Omental fat pad (tissue), 3 donors: ENCODE measurements at regions not wholly inside any gene's neighbourhood (a gene's known extent, or its start where the extent isn't known, plus 50 kb on each side); places are given as distances from the start of the nearest gene placed in this dataset.

ENCODE experiments used
- ATAC-seq: fragments of 150-250 bp; one replicate; pipeline ENCODE4 v1.9.1; 2016; ENCODE audit warnings: mild to moderate bottlenecking, moderate library complexity; ENCODE audit not compliant: low FRiP score
- DNase-seq: peaks from one replicate; pipeline ENCODE4 v3.0.0-alpha.2; 2019; ENCODE audit warnings: low spot score
- TF ChIP-seq, protein P1 (sequence below), 3 donors: fragments of 450-650 bp; IDR thresholded peaks; one replicate each; pipeline ENCODE4 v1.5.1; 2016 to 2017; ENCODE audit warnings: antibody characterized with exemption in 3 of 3, mild to moderate bottlenecking in 3 of 3, moderate library complexity in 2 of 3

GRCh38 chr10:124341768-124342135 lies 77.0 kb downstream of the OAT start:
- TF ChIP-seq, protein P1, sequence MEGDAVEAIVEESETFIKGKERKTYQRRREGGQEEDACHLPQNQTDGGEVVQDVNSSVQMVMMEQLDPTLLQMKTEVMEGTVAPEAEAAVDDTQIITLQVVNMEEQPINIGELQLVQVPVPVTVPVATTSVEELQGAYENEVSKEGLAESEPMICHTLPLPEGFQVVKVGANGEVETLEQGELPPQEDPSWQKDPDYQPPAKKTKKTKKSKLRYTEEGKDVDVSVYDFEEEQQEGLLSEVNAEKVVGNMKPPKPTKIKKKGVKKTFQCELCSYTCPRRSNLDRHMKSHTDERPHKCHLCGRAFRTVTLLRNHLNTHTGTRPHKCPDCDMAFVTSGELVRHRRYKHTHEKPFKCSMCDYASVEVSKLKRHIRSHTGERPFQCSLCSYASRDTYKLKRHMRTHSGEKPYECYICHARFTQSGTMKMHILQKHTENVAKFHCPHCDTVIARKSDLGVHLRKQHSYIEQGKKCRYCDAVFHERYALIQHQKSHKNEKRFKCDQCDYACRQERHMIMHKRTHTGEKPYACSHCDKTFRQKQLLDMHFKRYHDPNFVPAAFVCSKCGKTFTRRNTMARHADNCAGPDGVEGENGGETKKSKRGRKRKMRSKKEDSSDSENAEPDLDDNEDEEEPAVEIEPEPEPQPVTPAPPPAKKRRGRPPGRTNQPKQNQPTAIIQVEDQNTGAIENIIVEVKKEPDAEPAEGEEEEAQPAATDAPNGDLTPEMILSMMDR (IDR thresholded peaks at IDR 0.05): no peak
- DNase-seq: no peak
- no peak for ATAC-seq

- no peak for DNase-seq
- TF ChIP-seq, protein P1 (IDR thresholded peaks at IDR 0.05): no peak
- no peak for ATAC-seq
Observed at GRCh38 chr10:124340033-124340760, 78.5 kb downstream of the OAT start.

DNA sequence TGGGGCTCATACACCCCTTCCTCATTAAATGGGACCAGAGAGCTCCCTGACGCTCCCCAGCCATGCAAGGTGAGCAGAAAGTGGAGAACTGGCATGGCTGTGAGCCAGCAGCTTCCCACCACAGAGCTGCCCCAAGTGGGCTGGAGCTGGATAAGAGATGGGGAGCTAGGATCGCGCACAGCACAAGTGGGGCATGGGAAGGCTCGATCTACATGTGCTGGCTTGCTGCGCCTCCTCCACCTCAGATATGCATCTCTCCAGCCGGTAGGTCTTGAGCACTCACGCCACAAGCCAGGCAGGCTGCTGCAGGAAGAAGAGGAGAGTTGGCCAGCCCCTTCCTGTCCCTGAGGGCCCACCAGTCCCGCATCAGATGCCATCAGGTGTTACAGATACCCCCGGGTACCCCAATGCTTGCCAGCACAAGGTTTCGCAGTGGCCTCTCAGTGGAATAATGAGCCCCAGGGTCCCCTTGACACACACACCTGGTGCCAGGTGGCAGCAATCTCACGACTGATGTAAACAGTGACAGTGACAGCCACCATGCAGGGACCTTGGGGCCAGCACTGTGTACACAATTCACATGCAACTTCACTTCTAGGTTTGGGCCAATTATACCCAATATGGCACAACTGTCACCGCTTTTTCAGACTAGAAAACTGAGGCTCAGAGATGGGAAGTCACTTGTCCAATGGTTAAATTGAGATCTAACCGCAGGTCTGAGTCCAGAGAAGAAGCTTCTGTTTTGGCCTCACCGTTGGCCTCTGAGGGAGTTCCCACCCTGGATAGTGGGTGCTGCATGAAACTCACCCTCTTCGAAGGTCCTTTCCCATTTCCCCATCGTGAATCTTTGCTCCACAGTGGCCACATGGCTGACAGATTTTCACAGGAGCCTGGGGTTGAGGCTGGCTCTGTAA lies 79.3 kb downstream of the OAT start:
- ATAC-seq (no peak), DNase-seq (no peak)
- TF ChIP-seq, protein P1 (IDR thresholded peaks at IDR 0.05): no peak

DNA sequence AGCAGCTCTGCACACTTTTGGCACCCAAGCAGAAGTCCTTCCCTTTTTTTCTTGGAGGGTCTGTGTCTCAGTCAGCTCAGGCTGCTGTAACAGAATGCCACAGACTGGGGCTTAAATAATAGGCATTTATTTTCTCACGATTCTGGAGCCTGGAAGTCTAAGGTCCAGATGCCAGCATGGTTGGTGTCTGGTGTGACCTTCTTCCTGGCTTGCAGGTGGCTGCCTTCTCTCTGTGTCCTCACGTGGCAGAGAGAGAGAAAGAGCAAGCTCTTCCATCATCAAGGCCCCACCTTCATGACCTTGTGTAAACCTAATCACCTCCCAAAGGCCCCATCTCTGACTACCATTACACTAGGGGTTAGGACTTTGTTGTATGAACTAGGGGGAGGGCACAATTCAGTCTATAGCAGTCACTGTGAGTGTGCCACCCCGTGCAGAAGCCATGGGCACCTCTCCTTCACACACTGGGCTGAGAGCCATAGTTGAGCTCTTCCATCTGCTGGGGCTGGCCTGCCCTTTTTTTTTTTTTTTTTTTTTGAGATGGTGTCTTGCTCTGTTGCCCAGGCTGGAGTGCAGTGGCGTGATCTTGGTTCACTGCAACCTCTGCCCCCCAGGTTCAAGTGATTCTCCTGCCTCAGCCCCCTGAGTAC lies 80.3 kb downstream of the OAT start:
- TF ChIP-seq, protein P1 (IDR thresholded peaks at IDR 0.05): no peak
- no peak for ATAC-seq
- DNase-seq: no peak

DNA sequence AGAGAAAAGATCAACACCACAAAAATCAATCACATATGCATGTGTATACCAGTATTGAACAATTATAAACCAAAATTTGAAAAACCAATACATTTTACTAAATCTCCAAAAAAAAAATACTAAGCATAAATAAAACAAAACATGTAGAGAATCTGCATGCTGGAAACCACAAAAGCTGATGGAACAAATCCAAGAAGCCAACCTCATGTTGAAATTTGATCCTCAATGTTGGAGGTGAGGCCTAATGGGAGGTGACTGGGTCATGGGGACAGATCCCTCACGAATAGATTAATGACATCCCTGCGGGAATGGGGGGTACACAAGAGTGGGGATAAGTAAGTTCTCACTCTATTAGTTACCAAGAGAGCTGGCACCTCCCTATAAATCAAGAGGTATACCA lies 82.5 kb downstream of the OAT start:
- TF ChIP-seq, protein P1 (IDR thresholded peaks at IDR 0.05): no peak
- no peak for DNase-seq
- ATAC-seq: no peak

GRCh38 chr10:124333931-124334330 lies 84.8 kb downstream of the OAT start:
- ATAC-seq (no peak), DNase-seq (no peak)
- TF ChIP-seq, protein P1 (IDR thresholded peaks at IDR 0.05): no peak
